ENCODE measurements at regions not wholly inside any gene's neighbourhood (a gene's known extent, or its start where the extent isn't known, plus 50 kb on each side); places are given as distances from the start of the nearest gene placed in this dataset.
"Not testable (repeated sequence)": the region's sequence is repeated elsewhere in the genome, so short reads cannot be mapped to it uniquely, and the experiment has no call there.

DNA sequence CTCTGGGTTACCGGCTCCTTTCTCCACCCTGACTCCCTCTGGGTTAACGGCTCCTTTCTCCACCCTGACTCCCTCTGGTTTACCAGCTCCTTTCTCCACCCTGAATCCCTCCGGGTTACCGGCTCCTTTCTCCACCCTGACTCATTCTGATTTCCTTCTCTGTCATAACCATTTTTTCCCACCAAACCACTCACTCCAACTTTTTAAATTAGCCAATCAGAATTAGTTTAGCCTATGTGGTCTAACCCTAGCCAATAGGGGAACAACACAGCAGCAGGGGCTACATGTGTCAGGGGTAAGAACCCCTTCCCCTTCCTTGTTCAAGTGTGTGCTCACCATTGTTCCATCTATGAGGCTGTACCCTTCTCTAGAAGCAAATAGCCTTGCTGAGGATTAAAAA lies 98.4 kb upstream of the RBM19 start:
- H3K9me2 ChIP-seq (replicated peaks; ENCODE audit: low read length), result no peaks in the 10 kb centered on the region
- CTCF ChIA-PET, result no interaction called here
- TF ChIP-seq, protein P1, sequence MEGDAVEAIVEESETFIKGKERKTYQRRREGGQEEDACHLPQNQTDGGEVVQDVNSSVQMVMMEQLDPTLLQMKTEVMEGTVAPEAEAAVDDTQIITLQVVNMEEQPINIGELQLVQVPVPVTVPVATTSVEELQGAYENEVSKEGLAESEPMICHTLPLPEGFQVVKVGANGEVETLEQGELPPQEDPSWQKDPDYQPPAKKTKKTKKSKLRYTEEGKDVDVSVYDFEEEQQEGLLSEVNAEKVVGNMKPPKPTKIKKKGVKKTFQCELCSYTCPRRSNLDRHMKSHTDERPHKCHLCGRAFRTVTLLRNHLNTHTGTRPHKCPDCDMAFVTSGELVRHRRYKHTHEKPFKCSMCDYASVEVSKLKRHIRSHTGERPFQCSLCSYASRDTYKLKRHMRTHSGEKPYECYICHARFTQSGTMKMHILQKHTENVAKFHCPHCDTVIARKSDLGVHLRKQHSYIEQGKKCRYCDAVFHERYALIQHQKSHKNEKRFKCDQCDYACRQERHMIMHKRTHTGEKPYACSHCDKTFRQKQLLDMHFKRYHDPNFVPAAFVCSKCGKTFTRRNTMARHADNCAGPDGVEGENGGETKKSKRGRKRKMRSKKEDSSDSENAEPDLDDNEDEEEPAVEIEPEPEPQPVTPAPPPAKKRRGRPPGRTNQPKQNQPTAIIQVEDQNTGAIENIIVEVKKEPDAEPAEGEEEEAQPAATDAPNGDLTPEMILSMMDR (conservative IDR thresholded peaks at IDR 0.05; ENCODE audit: low read depth, low read length), result no peak
- TF ChIP-seq EZH2phosphoT487 (IDR thresholded peaks at IDR 0.05; ENCODE audit: borderline replicate concordance, low read length), result no peak
- no peak for TF ChIP-seq EZH2 (IDR thresholded peaks at IDR 0.05; ENCODE audit: low read length, unreplicated experiment)
- H3K27ac ChIP-seq (ENCODE audit: low read length), result no peak overlapping the region
- no peak overlapping the region for H3K4me2 ChIP-seq (ENCODE audit: low read length)
- POLR2A ChIA-PET (ENCODE audit: unreplicated experiment), result interaction anchor here (0.5 kb wide), 1 partner anchor 202 kb away, joined by 3 read pairs; no protein-coding TSS in a partner anchor
- DNase-seq (no peak), ATAC-seq (no peak)
- H4K20me1 ChIP-seq (ENCODE audit: low read length), result no peaks in the 10 kb centered on the region
- no peaks in the 10 kb centered on the region for H3F3A ChIP-seq (ENCODE audit: low read length, unreplicated experiment)
- intact Hi-C loops (cut with micrococcal nuclease), result no loop called here
- no peaks in the 10 kb centered on the region for H3K79me2 ChIP-seq (ENCODE audit: low read length)
- peaks cover 36% of the 10 kb centered on the region for H3K27me3 ChIP-seq (ENCODE audit: low read length)
- no TSS peak for BruUV-seq (replicated peaks)
- no peak overlapping the region for H2AFZ ChIP-seq (ENCODE audit: low read length)
- H3K4me3 ChIP-seq (ENCODE audit: low read length), result no peak overlapping the region
- H3K9me3 ChIP-seq (ENCODE audit: low read length), result no peaks in the 10 kb centered on the region
- H3K4me1 ChIP-seq (ENCODE audit: insufficient read depth, low read length), result no peaks in the 10 kb centered on the region
- H3K36me3 ChIP-seq (ENCODE audit: low read depth, low read length), result no peaks in the 10 kb centered on the region
- H3K9ac ChIP-seq (ENCODE audit: low read length), result no peak overlapping the region

GRCh38 chr12:114064034-114064433 lies 97.9 kb upstream of the RBM19 start:
- ATAC-seq; intact Hi-C loops (cut with micrococcal nuclease); BruUV-seq (replicated peaks); H3K36me3 ChIP-seq (ENCODE audit: low read depth, low read length); POLR2A ChIA-PET (ENCODE audit: unreplicated experiment); CTCF ChIA-PET; H3K27ac ChIP-seq (ENCODE audit: low read length); H4K20me1 ChIP-seq (ENCODE audit: low read length); H3K79me2 ChIP-seq (ENCODE audit: low read length); DNase-seq; H3K4me1 ChIP-seq (ENCODE audit: insufficient read depth, low read length); H3K9me2 ChIP-seq (replicated peaks; ENCODE audit: low read length); H3F3A ChIP-seq (ENCODE audit: low read length, unreplicated experiment); H3K9me3 ChIP-seq (ENCODE audit: low read length); H3K9ac ChIP-seq (ENCODE audit: low read length); H3K4me3 ChIP-seq (ENCODE audit: low read length); H3K4me2 ChIP-seq (ENCODE audit: low read length); H2AFZ ChIP-seq (ENCODE audit: low read length): not testable (repeated sequence)
- H3K27me3 ChIP-seq (ENCODE audit: low read length), result peaks cover 36% of the 10 kb centered on the region

- Histone ChIP-seq H3K9me2 (replicated peaks; ENCODE audit: low read length) (no peaks in the 10 kb centered on the region), H2AFZ (ENCODE audit: low read length) (no peak overlapping the region), H4K20me1 (ENCODE audit: low read length) (no peaks in the 10 kb centered on the region), H3K9ac (ENCODE audit: low read length) (no peak overlapping the region), H3K9me3 (ENCODE audit: low read length) (no peaks in the 10 kb centered on the region), H3K27me3 (ENCODE audit: low read length) (peaks cover 36% of the 10 kb centered on the region), H3K36me3 (ENCODE audit: low read depth, low read length) (no peaks in the 10 kb centered on the region), H3K4me3 (ENCODE audit: low read length) (no peak overlapping the region), H3K79me2 (ENCODE audit: low read length) (no peaks in the 10 kb centered on the region), H3K4me2 (ENCODE audit: low read length) (no peak overlapping the region), H3K4me1 (ENCODE audit: insufficient read depth, low read length) (no peaks in the 10 kb centered on the region), H3F3A (ENCODE audit: low read length, unreplicated experiment) (no peaks in the 10 kb centered on the region), H3K27ac (ENCODE audit: low read length) (no peak overlapping the region)
- BruUV-seq (replicated peaks), result no TSS peak
- intact Hi-C loops (cut with micrococcal nuclease), result no loop called here
- TF ChIP-seq, protein P1 (conservative IDR thresholded peaks at IDR 0.05; ENCODE audit: low read depth, low read length), result no peak
- TF ChIP-seq EZH2phosphoT487 (IDR thresholded peaks at IDR 0.05; ENCODE audit: borderline replicate concordance, low read length) (no peak), EZH2 (IDR thresholded peaks at IDR 0.05; ENCODE audit: low read length, unreplicated experiment) (no peak)
- ChIA-PET CTCF (no interaction called here), POLR2A (ENCODE audit: unreplicated experiment) (no interaction called here)
- DNase-seq, result no peak
- ATAC-seq, result no peak
Measured at GRCh38 chr12:114063435-114063834, 97.3 kb upstream of the RBM19 start.

- H2AFZ ChIP-seq (ENCODE audit: low read length); CTCF ChIA-PET; H3K4me3 ChIP-seq (ENCODE audit: low read length); intact Hi-C loops (cut with micrococcal nuclease); H3K9me3 ChIP-seq (ENCODE audit: low read length); DNase-seq; H3K4me1 ChIP-seq (ENCODE audit: insufficient read depth, low read length); H4K20me1 ChIP-seq (ENCODE audit: low read length); H3K9me2 ChIP-seq (replicated peaks; ENCODE audit: low read length); H3F3A ChIP-seq (ENCODE audit: low read length, unreplicated experiment); H3K36me3 ChIP-seq (ENCODE audit: low read depth, low read length); H3K79me2 ChIP-seq (ENCODE audit: low read length); H3K4me2 ChIP-seq (ENCODE audit: low read length); POLR2A ChIA-PET (ENCODE audit: unreplicated experiment); H3K27ac ChIP-seq (ENCODE audit: low read length); H3K9ac ChIP-seq (ENCODE audit: low read length); ATAC-seq; BruUV-seq (replicated peaks): not testable (repeated sequence)
- peaks cover 63% of the 10 kb centered on the region for H3K27me3 ChIP-seq (ENCODE audit: low read length)
Measured at GRCh38 chr12:114056351-114056750, 90.2 kb upstream of the RBM19 start.
